GM19099 (cell line): ENCODE measurements at regions not wholly inside any gene's neighbourhood (a gene's known extent, or its start where the extent isn't known, plus 50 kb on each side); places are given as distances from the start of the nearest gene placed in this dataset.

Experiments used
- POLR2A ChIP-seq: IDR thresholded peaks from 3 replicates; pipeline ENCODE4 v1.6.1; 2011; ENCODE audit warnings: low read depth; ENCODE audit not compliant: insufficient read length; ENCODE audit errors: extremely low read depth

GRCh38 chr2:129285012-129285411, 694.5 kb upstream of the RAB6C start:
- no peak for TF ChIP-seq POLR2A

- no peak for TF ChIP-seq POLR2A
Observed at GRCh38 chr2:129293326-129293725, 686.1 kb upstream of the RAB6C start.

DNA sequence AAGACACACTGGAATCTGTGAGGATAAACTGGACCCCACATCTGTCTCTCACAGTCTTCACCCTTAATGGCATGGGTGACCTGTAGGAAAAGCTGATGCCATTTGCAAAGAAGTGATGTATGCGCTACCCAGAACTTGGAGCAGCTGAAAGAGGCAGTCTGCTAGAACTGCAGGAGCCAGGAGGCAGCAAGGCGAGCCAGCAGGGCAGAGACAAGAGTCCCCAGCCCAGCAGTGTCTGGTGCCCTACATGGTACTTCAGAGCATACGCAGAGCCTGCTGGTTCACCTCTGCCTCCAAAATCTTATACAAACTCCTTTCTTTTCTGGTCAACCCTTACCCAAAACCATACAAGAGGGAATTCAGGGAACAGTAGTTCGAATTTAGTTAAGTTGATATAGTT, 683.1 kb upstream of the RAB6C start:
- no peak for TF ChIP-seq POLR2A

- TF ChIP-seq POLR2A: no peak
Observed at GRCh38 chr2:129296806-129297205, 682.7 kb upstream of the RAB6C start.

GRCh38 chr2:129297430-129297829, 682.0 kb upstream of the RAB6C start:
- TF ChIP-seq POLR2A: no peak

- no peak for TF ChIP-seq POLR2A
Observed at GRCh38 chr2:129299338-129299737, 680.1 kb upstream of the RAB6C start.

DNA sequence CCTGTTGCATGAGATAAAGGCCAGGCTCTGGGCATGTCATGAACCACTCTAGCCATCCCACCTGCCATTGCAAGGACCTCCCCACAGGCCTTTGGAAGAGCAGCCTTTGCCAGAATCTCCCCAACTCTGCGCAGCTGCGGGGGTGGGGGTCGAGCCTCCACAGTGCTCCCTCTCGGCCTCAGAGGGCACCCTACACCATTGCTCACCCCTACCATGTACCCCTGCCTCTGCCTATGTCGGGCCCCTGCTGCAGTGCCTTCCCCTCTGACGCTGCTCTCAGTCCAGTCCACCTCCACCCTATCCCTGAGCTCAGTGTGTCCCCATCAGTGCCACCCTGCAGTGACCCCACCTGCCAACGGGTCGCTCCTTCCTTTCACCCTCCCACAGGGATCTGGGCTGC, 679.7 kb upstream of the RAB6C start:
- no peak for TF ChIP-seq POLR2A

- no peak for TF ChIP-seq POLR2A
Observed at GRCh38 chr2:129300456-129300855, 679.0 kb upstream of the RAB6C start.

DNA sequence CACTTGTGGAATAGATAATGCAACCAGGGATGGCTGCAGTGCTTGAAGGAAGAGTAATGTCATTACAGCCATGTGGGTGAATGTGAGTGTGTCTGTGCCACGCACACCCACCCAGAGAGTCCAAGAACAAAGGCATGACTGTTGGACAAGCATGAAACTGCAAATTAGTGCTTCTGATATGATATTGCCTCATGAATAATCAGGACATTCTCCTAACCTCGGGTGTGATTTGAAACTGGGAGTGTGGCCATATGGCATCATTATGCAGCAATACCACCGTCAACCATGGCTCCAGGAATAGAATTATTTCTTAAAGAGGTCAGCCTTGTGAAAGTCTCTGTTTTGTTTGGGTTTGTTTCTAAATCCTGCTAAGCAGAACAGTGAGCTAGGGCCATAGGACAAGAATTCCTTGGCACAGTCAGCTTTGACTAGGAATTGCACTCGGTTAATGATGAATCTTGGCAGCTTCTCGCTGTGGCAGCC, 678.0 kb upstream of the RAB6C start:
- TF ChIP-seq POLR2A: no peak

DNA sequence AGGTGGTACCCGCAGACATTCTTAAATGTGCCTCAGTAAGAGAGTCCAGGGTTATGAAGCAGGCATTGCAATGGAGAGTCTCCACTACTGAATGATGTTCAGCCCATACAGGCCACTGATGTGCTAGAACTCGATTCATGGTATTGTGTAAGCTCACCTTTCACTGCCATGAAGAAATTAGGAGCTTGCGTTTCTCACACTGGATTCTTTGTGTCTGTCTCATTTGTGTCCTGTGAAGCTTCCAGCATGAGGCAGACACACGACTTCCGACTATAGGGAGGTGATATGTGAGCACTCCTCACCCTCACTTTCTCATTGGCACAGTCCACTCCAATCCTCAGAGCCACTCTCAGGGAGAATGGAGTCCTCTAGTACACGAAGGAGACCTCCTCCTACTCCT, 677.4 kb upstream of the RAB6C start:
- no peak for TF ChIP-seq POLR2A

DNA sequence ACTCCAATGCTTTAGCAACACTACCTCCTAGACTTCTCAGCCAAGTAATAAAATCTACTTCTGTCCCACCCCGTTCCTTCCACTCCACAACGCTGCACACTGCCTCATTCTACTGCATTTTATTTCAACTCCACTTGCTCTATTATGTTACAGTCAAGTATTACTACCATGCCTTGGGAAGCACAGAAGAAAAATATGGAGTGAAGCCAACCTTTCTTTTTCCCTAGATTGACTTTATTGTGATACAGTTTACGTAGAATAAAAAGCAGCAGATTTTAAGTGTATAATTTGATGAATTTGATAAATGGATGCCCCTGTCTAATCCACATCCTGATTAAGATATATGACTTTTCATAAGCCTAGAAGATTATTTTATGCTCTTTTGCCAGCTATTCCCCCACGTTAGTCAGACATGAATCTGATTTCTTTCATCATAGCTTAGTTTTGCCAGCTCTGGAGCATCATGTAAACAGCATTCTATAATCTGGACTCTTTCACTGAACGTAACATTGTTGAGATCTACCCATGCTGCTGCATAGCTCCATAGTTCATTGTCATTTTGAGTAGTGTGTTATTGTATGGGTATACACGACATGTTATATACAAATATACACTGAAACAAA, 676.8 kb upstream of the RAB6C start:
- no peak for TF ChIP-seq POLR2A

- TF ChIP-seq POLR2A: no peak
Observed at GRCh38 chr2:129314120-129314519, 665.3 kb upstream of the RAB6C start.

DNA sequence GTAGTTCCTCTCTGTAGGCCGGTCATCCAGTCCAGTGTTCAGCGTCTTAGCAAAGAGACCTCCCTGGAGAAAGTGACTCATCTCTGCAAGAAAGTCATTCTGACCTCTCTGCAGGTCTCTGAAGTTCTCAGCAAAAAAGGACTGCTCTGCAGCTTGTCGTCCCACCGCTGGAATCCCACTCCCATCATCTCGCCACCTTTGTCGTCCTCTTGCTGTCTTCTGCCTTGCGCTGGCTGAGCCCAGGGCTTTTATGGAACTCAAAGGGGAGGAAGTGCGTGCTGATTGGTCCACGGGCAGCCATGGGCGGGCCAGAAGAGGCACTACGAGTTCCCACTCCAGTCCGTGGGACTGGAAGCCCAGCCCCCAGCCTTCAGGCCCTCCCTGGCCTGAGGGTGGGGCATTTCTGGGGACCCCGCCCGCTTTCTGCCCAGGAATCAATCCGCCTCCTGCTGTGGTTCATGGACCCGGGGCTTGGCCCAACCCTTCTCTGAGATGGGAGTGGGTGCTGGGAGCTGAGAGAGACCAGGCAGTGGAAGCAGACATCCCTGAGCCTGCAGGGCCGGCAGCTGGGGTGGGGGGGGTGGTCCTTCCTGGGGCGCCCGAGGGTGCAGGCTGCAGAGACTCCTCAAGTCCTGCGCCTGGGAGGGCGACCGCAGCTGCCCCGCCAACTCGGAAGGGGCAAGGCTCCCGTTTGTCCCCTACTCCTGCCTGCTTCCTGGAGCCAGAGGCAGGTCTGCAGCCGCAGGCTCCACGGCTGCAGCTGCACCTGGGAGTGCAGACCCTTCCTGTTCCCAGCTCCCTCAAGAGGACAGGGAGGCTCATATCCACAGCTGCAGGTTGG, 660.7 kb upstream of the RAB6C start:
- TF ChIP-seq POLR2A: no peak

DNA sequence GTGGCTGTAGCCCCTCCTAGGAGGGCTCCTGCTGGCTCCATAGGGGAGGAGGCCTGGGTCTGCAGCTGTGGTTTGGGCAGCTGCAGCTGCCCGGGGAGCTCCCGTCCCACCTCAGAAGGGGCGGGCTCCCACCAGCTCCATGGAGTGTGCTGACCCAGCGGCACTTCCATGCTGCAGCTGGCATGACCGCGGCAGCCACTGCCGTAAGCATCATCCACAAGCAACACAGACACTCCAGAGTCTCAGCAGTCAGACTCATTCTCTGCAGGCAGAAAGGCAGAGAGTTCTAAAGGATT, 660.1 kb upstream of the RAB6C start:
- TF ChIP-seq POLR2A: no peak

DNA sequence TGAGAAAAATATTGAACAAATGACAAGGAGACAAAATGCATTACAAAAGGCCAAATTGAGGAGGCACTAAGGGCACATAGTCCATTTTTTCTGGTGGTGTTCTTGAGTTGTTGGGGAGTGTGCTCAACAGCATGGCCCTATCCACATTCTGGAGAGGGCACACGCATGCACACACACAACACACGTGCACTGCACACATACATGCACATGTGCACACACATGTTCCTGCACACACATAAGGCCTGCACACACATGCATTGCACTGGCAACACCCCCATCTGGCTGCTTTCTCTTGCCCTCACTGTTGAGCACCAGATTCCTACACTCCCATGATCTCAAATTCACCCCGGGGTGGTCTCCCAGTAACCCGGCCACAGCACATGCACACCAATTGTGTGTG, 659.2 kb upstream of the RAB6C start:
- no peak for TF ChIP-seq POLR2A

- TF ChIP-seq POLR2A: no peak
Observed at GRCh38 chr2:129324349-129324748, 655.1 kb upstream of the RAB6C start.
